ENCODE measurements at regions not wholly inside any gene's neighbourhood (a gene's known extent, or its start where the extent isn't known, plus 50 kb on each side); places are given as distances from the start of the nearest gene placed in this dataset.

- Histone ChIP-seq H3K9me3 (ENCODE audit: control insufficient read depth, insufficient read depth, low read depth, low read length) (no peaks in the 10 kb centered on the region), H3K27me3 (ENCODE audit: control insufficient read depth, insufficient read depth, low read length) (no peaks in the 10 kb centered on the region), H3K36me3 (ENCODE audit: control insufficient read depth, insufficient read depth, low read length) (no peaks in the 10 kb centered on the region), H3K4me3 (ENCODE audit: low read depth in 2 of 2, low read length in 2 of 2) (no peak overlapping the region), H3K4me1 (ENCODE audit: control insufficient read depth, insufficient read depth, low read length) (no peaks in the 10 kb centered on the region), H3K27ac (ENCODE audit: low read length) (no peak overlapping the region)
- BruUV-seq (replicated peaks): no TSS peak
- in situ Hi-C loops (cut with HindIII; ENCODE audit: low pct_unique_long_range_greater_than_20kb, low sequenced_read_pairs): no loop called here
- ChIA-PET CTCF (no interaction called here), POLR2A (no interaction called here)
- TF ChIP-seq, protein P1, sequence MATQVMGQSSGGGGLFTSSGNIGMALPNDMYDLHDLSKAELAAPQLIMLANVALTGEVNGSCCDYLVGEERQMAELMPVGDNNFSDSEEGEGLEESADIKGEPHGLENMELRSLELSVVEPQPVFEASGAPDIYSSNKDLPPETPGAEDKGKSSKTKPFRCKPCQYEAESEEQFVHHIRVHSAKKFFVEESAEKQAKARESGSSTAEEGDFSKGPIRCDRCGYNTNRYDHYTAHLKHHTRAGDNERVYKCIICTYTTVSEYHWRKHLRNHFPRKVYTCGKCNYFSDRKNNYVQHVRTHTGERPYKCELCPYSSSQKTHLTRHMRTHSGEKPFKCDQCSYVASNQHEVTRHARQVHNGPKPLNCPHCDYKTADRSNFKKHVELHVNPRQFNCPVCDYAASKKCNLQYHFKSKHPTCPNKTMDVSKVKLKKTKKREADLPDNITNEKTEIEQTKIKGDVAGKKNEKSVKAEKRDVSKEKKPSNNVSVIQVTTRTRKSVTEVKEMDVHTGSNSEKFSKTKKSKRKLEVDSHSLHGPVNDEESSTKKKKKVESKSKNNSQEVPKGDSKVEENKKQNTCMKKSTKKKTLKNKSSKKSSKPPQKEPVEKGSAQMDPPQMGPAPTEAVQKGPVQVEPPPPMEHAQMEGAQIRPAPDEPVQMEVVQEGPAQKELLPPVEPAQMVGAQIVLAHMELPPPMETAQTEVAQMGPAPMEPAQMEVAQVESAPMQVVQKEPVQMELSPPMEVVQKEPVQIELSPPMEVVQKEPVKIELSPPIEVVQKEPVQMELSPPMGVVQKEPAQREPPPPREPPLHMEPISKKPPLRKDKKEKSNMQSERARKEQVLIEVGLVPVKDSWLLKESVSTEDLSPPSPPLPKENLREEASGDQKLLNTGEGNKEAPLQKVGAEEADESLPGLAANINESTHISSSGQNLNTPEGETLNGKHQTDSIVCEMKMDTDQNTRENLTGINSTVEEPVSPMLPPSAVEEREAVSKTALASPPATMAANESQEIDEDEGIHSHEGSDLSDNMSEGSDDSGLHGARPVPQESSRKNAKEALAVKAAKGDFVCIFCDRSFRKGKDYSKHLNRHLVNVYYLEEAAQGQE (IDR thresholded peaks at IDR 0.05; ENCODE audit: insufficient read depth in 1 of 2, low read depth in 2 of 2, low read length in 1 of 2): no peak
- TF ChIP-seq, protein P2, sequence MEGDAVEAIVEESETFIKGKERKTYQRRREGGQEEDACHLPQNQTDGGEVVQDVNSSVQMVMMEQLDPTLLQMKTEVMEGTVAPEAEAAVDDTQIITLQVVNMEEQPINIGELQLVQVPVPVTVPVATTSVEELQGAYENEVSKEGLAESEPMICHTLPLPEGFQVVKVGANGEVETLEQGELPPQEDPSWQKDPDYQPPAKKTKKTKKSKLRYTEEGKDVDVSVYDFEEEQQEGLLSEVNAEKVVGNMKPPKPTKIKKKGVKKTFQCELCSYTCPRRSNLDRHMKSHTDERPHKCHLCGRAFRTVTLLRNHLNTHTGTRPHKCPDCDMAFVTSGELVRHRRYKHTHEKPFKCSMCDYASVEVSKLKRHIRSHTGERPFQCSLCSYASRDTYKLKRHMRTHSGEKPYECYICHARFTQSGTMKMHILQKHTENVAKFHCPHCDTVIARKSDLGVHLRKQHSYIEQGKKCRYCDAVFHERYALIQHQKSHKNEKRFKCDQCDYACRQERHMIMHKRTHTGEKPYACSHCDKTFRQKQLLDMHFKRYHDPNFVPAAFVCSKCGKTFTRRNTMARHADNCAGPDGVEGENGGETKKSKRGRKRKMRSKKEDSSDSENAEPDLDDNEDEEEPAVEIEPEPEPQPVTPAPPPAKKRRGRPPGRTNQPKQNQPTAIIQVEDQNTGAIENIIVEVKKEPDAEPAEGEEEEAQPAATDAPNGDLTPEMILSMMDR (IDR thresholded peaks at IDR 0.05): no peak
- no peak for TF ChIP-seq TCF7L2 (IDR thresholded peaks at IDR 0.05; ENCODE audit: low read depth, low read length)
- no peak for TF ChIP-seq SIN3A (IDR thresholded peaks at IDR 0.05; ENCODE audit: borderline replicate concordance, insufficient read depth, low read depth, low read length)
- TF ChIP-seq POLR2AphosphoS5 (IDR thresholded peaks at IDR 0.05; ENCODE audit: low read depth, low read length): no peak
- intact Hi-C loops (cut with micrococcal nuclease; ENCODE audit: unreplicated experiment): no loop called here
- ATAC-seq: no peak
- no peak for DNase-seq (ENCODE audit: low read depth, low spot score)
These were observed 239.1 kb upstream of the FGGY start for GRCh38 chr1:59057796-59058195.

DNA sequence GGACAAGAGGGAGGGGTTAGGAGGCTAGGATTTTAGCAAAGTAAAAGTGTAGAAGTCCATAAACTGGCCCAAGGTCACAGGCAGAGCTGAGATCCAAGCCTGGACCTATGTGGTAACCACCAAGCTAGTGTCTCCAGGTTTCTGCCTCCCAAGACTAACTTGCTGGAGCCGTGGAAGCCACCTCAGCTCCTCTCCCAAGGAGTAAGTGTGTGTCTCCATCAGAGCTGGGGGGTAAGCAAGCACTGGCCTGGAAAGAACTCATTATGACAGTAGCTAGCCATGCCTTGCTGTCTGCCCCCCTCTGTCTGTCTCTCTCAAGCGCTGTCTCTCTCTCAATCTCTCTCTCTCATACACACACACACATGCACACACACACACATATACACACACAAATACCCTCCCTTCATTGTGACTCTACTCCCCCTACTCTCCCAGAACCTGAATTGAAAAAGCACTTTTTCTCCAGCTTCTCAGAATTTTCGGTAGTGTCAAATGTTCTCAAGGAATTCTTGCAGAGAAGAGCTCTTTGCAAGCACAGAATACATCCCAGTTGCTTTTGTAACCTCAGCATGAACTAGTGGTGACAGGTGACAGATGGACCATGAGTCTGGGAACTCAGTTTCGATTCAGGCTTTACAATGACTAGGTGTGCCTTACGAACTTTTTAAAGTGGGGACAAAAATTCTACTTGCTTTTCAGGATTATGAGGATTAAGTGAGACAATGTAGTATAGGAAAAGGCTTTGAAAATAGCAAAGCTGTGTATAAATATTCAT is 238.0 kb upstream of the FGGY start:
- no peaks in the 10 kb centered on the region for H3K27me3 ChIP-seq (ENCODE audit: control insufficient read depth, insufficient read depth, low read length)
- no TSS peak for BruUV-seq (replicated peaks)
- no peaks in the 10 kb centered on the region for H3K36me3 ChIP-seq (ENCODE audit: control insufficient read depth, insufficient read depth, low read length)
- H3K9me3 ChIP-seq (ENCODE audit: control insufficient read depth, insufficient read depth, low read depth, low read length): no peaks in the 10 kb centered on the region
- no peak overlapping the region for H3K4me3 ChIP-seq (ENCODE audit: low read depth in 2 of 2, low read length in 2 of 2)
- no peak for DNase-seq (ENCODE audit: low read depth, low spot score)
- H3K4me1 ChIP-seq (ENCODE audit: control insufficient read depth, insufficient read depth, low read length): no peaks in the 10 kb centered on the region
- no peak for TF ChIP-seq TCF7L2 (IDR thresholded peaks at IDR 0.05; ENCODE audit: low read depth, low read length)
- TF ChIP-seq, protein P1 (IDR thresholded peaks at IDR 0.05; ENCODE audit: insufficient read depth in 1 of 2, low read depth in 2 of 2, low read length in 1 of 2): no peak
- TF ChIP-seq, protein P2 (IDR thresholded peaks at IDR 0.05): no peak
- no peak for TF ChIP-seq SIN3A (IDR thresholded peaks at IDR 0.05; ENCODE audit: borderline replicate concordance, insufficient read depth, low read depth, low read length)
- TF ChIP-seq POLR2AphosphoS5 (IDR thresholded peaks at IDR 0.05; ENCODE audit: low read depth, low read length): no peak
- no peak for ATAC-seq
- CTCF ChIA-PET: interaction anchor here (0.5 to 0.6 kb wide), 2 partner anchors 275 to 513 kb away, joined by 3 to 4 read pairs; partner anchors contain the start of gene JUN
- in situ Hi-C loops (cut with HindIII; ENCODE audit: low pct_unique_long_range_greater_than_20kb, low sequenced_read_pairs) (no loop called here), intact Hi-C loops (cut with micrococcal nuclease; ENCODE audit: unreplicated experiment) (no loop called here)
- H3K27ac ChIP-seq (ENCODE audit: low read length): no peak overlapping the region
- POLR2A ChIA-PET: interaction anchor here (0.7 kb wide), 1 partner anchor 42 kb away, joined by 3 read pairs; no protein-coding TSS in a partner anchor
